H1 (cell line): ENCODE measurements at regions not wholly inside any gene's neighbourhood (a gene's known extent, or its start where the extent isn't known, plus 50 kb on each side); places are given as distances from the start of the nearest gene placed in this dataset.
A peak's percentile ranks its signal among the peaks of the same experiment; 100 is the strongest.

Source experiments
- CTCF ChIA-PET: fragments of 300-600 bp; sonication (Branson Sonifier 250); formaldehyde crosslinking; loops from one replicate; lab custom pipeline; 2021; ENCODE audit not compliant: partially characterized antibody; lab: Charles Lee
- POLR2A ChIA-PET: fragments of 300-600 bp; sonication (Branson Sonifier 250); formaldehyde crosslinking; loops from one replicate; lab custom pipeline; 2021; ENCODE audit warnings: inconsistent platforms; ENCODE audit not compliant: partially characterized antibody; lab: Charles Lee
- DNase-seq, 2 experiments: peaks; one replicate each; pipeline versions ENCODE4 v3.0.0 to v3.0.0-alpha.2; 2010 to 2022; ENCODE audit warnings: low spot score in 2 of 2, low read depth in 1 of 2, mixed read lengths in 1 of 2
- FAIRE-seq: peaks from 2 replicates; lab custom pipeline; 2011; peaks lifted over from hg19 to GRCh38; lab: Jason Lieb, UNC
- H2AFZ ChIP-seq: 2 replicates; pipeline ENCODE4 v1.8.1; 2012; ENCODE audit warnings: low read length, inconsistent platforms
- H2AK5ac ChIP-seq: 2 replicates; pipeline ENCODE4 v1.6.1; 2013; ENCODE audit warnings: low read depth, low read length
- H2BK120ac ChIP-seq: replicated peaks from 2 replicates; pipeline ENCODE3; 2013; ENCODE audit warnings: low read depth, low read length, inconsistent platforms
- H2BK12ac ChIP-seq: 2 replicates; pipeline ENCODE4 v1.6.1; 2013; ENCODE audit warnings: low read depth, low read length
- H2BK15ac ChIP-seq: 2 replicates; pipeline ENCODE4 v1.6.1; 2013; ENCODE audit warnings: low read length
- H2BK20ac ChIP-seq: 2 replicates; pipeline ENCODE4 v1.6.1; 2013; ENCODE audit warnings: low read length
- H2BK5ac ChIP-seq: 2 replicates; pipeline ENCODE4 v1.6.1; 2013; ENCODE audit warnings: low read depth, low read length
- H3K14ac ChIP-seq: 2 replicates; pipeline ENCODE4 v1.6.1; 2013; ENCODE audit warnings: inconsistent platforms; ENCODE audit not compliant: insufficient read length
- H3K18ac ChIP-seq: 2 replicates; pipeline ENCODE4 v1.6.1; 2013; ENCODE audit warnings: low read length; ENCODE audit errors: extremely low read depth
- H3K23ac ChIP-seq: 2 replicates; pipeline ENCODE4 v1.6.1; 2013; ENCODE audit warnings: inconsistent platforms; ENCODE audit not compliant: insufficient read length
- H3K23me2 ChIP-seq: 2 replicates; pipeline ENCODE4 v1.6.1; 2013; ENCODE audit warnings: low read depth, low read length
- H3K27ac ChIP-seq: 2 replicates; pipeline ENCODE4 v1.6.1; 2011; ENCODE audit warnings: low read depth, low read length, inconsistent platforms
- H3K27me3 ChIP-seq, 4 experiments: replicated peaks in 1 of 4; 1 replicate in 1 of 4; 2 replicates in 3 of 4; pipeline versions ENCODE4 v1.6.1 to v1.8.1; 2011 to 2013; ENCODE audit warnings: low read length in 3 of 4, mild to moderate bottlenecking in 3 of 4, inconsistent platforms in 2 of 4, mixed read lengths in 2 of 4, moderate library complexity in 1 of 4; ENCODE audit not compliant: control insufficient read depth in 3 of 4, insufficient read depth in 3 of 4; ENCODE audit errors: extremely low read depth in 1 of 4
- H3K36me3 ChIP-seq, 4 experiments: 2 replicates each; pipeline versions ENCODE4 v1.6.1 to v1.8.1; 2011 to 2013; ENCODE audit warnings: mild to moderate bottlenecking in 4 of 4, low read length in 3 of 4, moderate library complexity in 2 of 4, control low read depth in 1 of 4, inconsistent platforms in 1 of 4; ENCODE audit not compliant: insufficient read depth in 4 of 4, control insufficient read depth in 2 of 4
- H3K4ac ChIP-seq: replicated peaks from 2 replicates; pipeline ENCODE3; 2013; ENCODE audit warnings: low read length, low read depth, mixed read lengths, inconsistent platforms; ENCODE audit not compliant: insufficient read length
- H3K4me1 ChIP-seq, 4 experiments: replicated peaks in 1 of 4; 1 replicate in 1 of 4; 2 replicates in 3 of 4; pipeline versions ENCODE4 v1.6.1 to v1.8.1; 2011 to 2013; ENCODE audit warnings: low read length in 3 of 4, inconsistent platforms in 2 of 4, mixed read lengths in 1 of 4; ENCODE audit not compliant: insufficient read depth in 4 of 4, control insufficient read depth in 3 of 4
- H3K4me2 ChIP-seq, 2 experiments: 2 replicates each; pipeline versions ENCODE4 v1.6.1 to v1.8.1; 2011 to 2013; ENCODE audit warnings: low read depth in 2 of 2, low read length in 2 of 2, control low read depth in 1 of 2, inconsistent platforms in 1 of 2, mild to moderate bottlenecking in 1 of 2; ENCODE audit not compliant: insufficient read depth in 1 of 2
- H3K4me3 ChIP-seq, 4 experiments: fragments of 200-600, 300-600 bp in 1 of 4; sonication (generic), shearing (Covaris generic), sonication (Bioruptor Twin) in 1 of 4; 2 replicates each; pipeline versions ENCODE4 v1.5.1 to v1.8.1; 2011 to 2016; ENCODE audit warnings: low read length in 4 of 4, low read depth in 3 of 4, control low read depth in 2 of 4, inconsistent platforms in 2 of 4, mild to moderate bottlenecking in 2 of 4, mixed read lengths in 1 of 4, moderate library complexity in 1 of 4; ENCODE audit not compliant: insufficient read depth in 2 of 4; ENCODE audit errors: extremely low read depth in 1 of 4
- H3K56ac ChIP-seq: replicated peaks from 2 replicates; pipeline ENCODE3; 2013; ENCODE audit warnings: low read depth, mild to moderate bottlenecking, mixed read lengths, low read length, inconsistent platforms; ENCODE audit not compliant: insufficient read length
- H3K79me1 ChIP-seq: 2 replicates; pipeline ENCODE4 v1.6.1; 2013; ENCODE audit warnings: low read depth, low read length, control low read depth
- H3K79me2 ChIP-seq, 2 experiments: 2 replicates each; pipeline versions ENCODE4 v1.6.1 to v1.8.1; 2012 to 2013; ENCODE audit warnings: low read length in 2 of 2, mild to moderate bottlenecking in 2 of 2, inconsistent platforms in 1 of 2; ENCODE audit not compliant: insufficient read depth in 2 of 2, control insufficient read depth in 1 of 2
- H3K9ac ChIP-seq, 4 experiments: replicated peaks in 1 of 4; 1 replicate in 1 of 4; 2 replicates in 3 of 4; pipeline versions ENCODE4 v1.6.1 to v1.8.1; 2011 to 2013; ENCODE audit warnings: low read depth in 3 of 4, low read length in 3 of 4, control low read depth in 2 of 4, mild to moderate bottlenecking in 2 of 4, moderate library complexity in 2 of 4, inconsistent platforms in 1 of 4; ENCODE audit errors: extremely low read depth in 1 of 4
- H3K9me3 ChIP-seq, 2 experiments: 2 replicates each; pipeline versions ENCODE4 v1.6.1 to v1.8.1; 2012 to 2013; ENCODE audit warnings: mild to moderate bottlenecking in 2 of 2, moderate library complexity in 2 of 2, control low read depth in 1 of 2, inconsistent platforms in 1 of 2, low read depth in 1 of 2, low read length in 1 of 2, mixed read lengths in 1 of 2; ENCODE audit not compliant: insufficient read depth in 2 of 2
- H4K20me1 ChIP-seq, 2 experiments: replicated peaks in 1 of 2; 2 replicates each; pipeline versions ENCODE3 to v1.8.1; 2011 to 2013; ENCODE audit warnings: inconsistent platforms in 2 of 2, low read length in 2 of 2, mild to moderate bottlenecking in 1 of 2; ENCODE audit not compliant: insufficient read depth in 2 of 2, control insufficient read depth in 1 of 2
- H4K5ac ChIP-seq: 2 replicates; pipeline ENCODE4 v1.6.1; 2013; ENCODE audit warnings: low read length, low read depth, mixed read lengths, inconsistent platforms; ENCODE audit not compliant: insufficient read length
- H4K8ac ChIP-seq: 2 replicates; pipeline ENCODE4 v1.8.0; 2013; ENCODE audit warnings: mild to moderate bottlenecking, moderate library complexity, low read length, inconsistent platforms; ENCODE audit not compliant: insufficient read depth; ENCODE audit errors: extremely low read depth
- H4K91ac ChIP-seq: replicated peaks from 2 replicates; pipeline ENCODE3; 2013; ENCODE audit warnings: low read length, mixed read lengths, inconsistent platforms; ENCODE audit not compliant: insufficient read length
- ASH2L ChIP-seq: fragments of 200-600, 300-600 bp; sonication (generic); IDR thresholded peaks from one replicate; pipeline ENCODE4 v1.7.1; 2017; ENCODE audit warnings: low read length
- CBX8 ChIP-seq: fragments of 300-800, 300-1000 bp; sonication (generic); IDR thresholded peaks from 2 replicates; pipeline ENCODE4 v1.7.1; 2016; ENCODE audit warnings: low read depth, low read length, borderline replicate concordance
- HDAC6 ChIP-seq: IDR thresholded peaks from one replicate; pipeline ENCODE4 v1.7.1; 2012; ENCODE audit warnings: low read depth, mild to moderate bottlenecking, inconsistent platforms, low read length, moderate library complexity
- POU5F1 ChIP-seq: IDR thresholded peaks from 2 replicates; pipeline ENCODE4 v1.6.1; 2011; ENCODE audit warnings: low read depth, mild to moderate bottlenecking, low read length, moderate library complexity
- RNF2 ChIP-seq: fragments of 200-900, 300-1000 bp; sonication (generic); IDR thresholded peaks from 2 replicates; pipeline ENCODE4 v1.7.1; 2016; ENCODE audit warnings: borderline replicate concordance, low read depth, mild to moderate bottlenecking, antibody characterized with exemption, low read length; ENCODE audit not compliant: poor library complexity, severe bottlenecking; ENCODE audit errors: missing control alignments
- TEAD4 ChIP-seq: IDR thresholded peaks from 2 replicates; pipeline ENCODE4 v1.6.1; 2012; ENCODE audit warnings: low read depth, low read length, inconsistent platforms, mixed read lengths
- WGBS, 2 experiments: shearing (Covaris generic) in 1 of 2; methylation state at CpG; one replicate each; pipeline versions ENCODE4 v1.1.6 to v1.1.7; 2013 to 2015; ENCODE audit warnings: low lambda C conversion rate in 2 of 2, mixed read lengths in 2 of 2, inconsistent platforms in 1 of 2, low coverage in 1 of 2, missing lambda C conversion rate in 1 of 2; ENCODE audit not compliant: insufficient replicate concordance in 2 of 2, insufficient coverage in 1 of 2, insufficient read length in 1 of 2; ENCODE audit errors: extremely low coverage in 1 of 2, missing lambda C conversion rate in 1 of 2; 5-methylcytosine and 5-hydroxymethylcytosine counted together

- no peaks in the 10 kb centered on the region for H4K20me1 ChIP-seq
- H3K4me3 ChIP-seq = no peak overlapping the region
- WGBS, 2 experiments = 78% methylated on average over 7 of the region's 7 CpGs; no CpG with 5 or more reads in 1 of the 2 experiments
- no peaks in the 10 kb centered on the region for H3K79me2 ChIP-seq
- TF ChIP-seq HDAC6 (no peak), CBX8 (no peak), ASH2L (peak; percentile 12), POU5F1 (no peak), RNF2 (no peak), TEAD4 (no peak)
- no peak overlapping the region for H4K91ac ChIP-seq
- no peak overlapping the region for H3K4me2 ChIP-seq
- peak overlapping the region; percentile 41; the same call in 1 of the 2 replicates for H2BK12ac ChIP-seq
- H3K4ac ChIP-seq = no peak overlapping the region
- H3K27ac ChIP-seq = no peak overlapping the region
- H3K14ac ChIP-seq = no peak overlapping the region
- H3K9me3 ChIP-seq = no peaks in the 10 kb centered on the region
- H3K36me3 ChIP-seq = no peaks in the 10 kb centered on the region
- peak overlapping the region; percentile 58; the same call in 1 of the 2 replicates for H2AFZ ChIP-seq
- no peak overlapping the region for H3K23ac ChIP-seq
- no peak overlapping the region for H2BK20ac ChIP-seq
- ChIA-PET POLR2A (no interaction called here), CTCF (interaction anchor here (0.6 kb wide), 1 partner anchor 901 kb away, joined by 3 read pairs; no protein-coding TSS in a partner anchor)
- H2BK15ac ChIP-seq = no peak overlapping the region
- no peak overlapping the region for H2BK5ac ChIP-seq
- H3K27me3 ChIP-seq = no peaks in the 10 kb centered on the region
- H4K5ac ChIP-seq = no peak overlapping the region
- H2BK120ac ChIP-seq = no peak overlapping the region
- no peak for DNase-seq
- H3K9ac ChIP-seq = no peak overlapping the region
- no peak overlapping the region for H2AK5ac ChIP-seq
- no peaks in the 10 kb centered on the region for H3K79me1 ChIP-seq
- no peak overlapping the region; the same call in 1 of the 2 replicates for H3K18ac ChIP-seq
- no peak for FAIRE-seq
- H3K56ac ChIP-seq = no peak overlapping the region
- no peaks in the 10 kb centered on the region for H3K23me2 ChIP-seq
- H4K8ac ChIP-seq = no peak overlapping the region
- H3K4me1 ChIP-seq = peaks cover 0 to 3% (median 2%) of the 10 kb centered on the region in 4 experiments; a peak in 3 of 7 replicates
These were observed 369.9 kb downstream of the LPIN1 start for GRCh38 chr2:12116228-12116750.
